ENCODE measurements at regions not wholly inside any gene's neighbourhood (a gene's known extent, or its start where the extent isn't known, plus 50 kb on each side); places are given as distances from the start of the nearest gene placed in this dataset.

DNA sequence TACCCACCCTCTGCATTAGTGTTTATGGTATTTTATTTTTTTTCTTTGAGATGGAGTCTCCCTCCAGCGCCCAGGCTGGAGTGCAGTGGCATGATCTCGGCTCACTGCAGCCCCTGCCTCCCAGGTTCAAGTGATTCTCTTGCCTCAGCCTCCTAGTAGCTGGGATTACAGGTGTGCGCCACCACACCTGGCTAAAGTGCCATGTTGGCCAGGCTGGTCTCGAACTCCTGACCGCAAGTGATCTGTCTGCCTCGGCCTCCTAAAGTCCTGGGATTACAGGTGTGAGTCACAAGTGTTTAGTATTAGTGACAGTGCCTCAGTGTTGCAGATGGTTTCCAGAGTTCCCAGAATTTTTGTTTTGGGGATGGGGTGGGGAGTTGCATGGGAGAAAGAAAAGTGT lies 120.3 kb downstream of the NPY start:
- DNase-seq (ENCODE audit: low read depth) = no peak
- TF ChIP-seq, protein P1, sequence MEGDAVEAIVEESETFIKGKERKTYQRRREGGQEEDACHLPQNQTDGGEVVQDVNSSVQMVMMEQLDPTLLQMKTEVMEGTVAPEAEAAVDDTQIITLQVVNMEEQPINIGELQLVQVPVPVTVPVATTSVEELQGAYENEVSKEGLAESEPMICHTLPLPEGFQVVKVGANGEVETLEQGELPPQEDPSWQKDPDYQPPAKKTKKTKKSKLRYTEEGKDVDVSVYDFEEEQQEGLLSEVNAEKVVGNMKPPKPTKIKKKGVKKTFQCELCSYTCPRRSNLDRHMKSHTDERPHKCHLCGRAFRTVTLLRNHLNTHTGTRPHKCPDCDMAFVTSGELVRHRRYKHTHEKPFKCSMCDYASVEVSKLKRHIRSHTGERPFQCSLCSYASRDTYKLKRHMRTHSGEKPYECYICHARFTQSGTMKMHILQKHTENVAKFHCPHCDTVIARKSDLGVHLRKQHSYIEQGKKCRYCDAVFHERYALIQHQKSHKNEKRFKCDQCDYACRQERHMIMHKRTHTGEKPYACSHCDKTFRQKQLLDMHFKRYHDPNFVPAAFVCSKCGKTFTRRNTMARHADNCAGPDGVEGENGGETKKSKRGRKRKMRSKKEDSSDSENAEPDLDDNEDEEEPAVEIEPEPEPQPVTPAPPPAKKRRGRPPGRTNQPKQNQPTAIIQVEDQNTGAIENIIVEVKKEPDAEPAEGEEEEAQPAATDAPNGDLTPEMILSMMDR (IDR thresholded peaks at IDR 0.05; ENCODE audit: control insufficient read depth, extremely low read depth, insufficient read depth) = no peak
- no peak overlapping the region for H3K4me3 ChIP-seq (ENCODE audit: low read depth, low read length)

DNA sequence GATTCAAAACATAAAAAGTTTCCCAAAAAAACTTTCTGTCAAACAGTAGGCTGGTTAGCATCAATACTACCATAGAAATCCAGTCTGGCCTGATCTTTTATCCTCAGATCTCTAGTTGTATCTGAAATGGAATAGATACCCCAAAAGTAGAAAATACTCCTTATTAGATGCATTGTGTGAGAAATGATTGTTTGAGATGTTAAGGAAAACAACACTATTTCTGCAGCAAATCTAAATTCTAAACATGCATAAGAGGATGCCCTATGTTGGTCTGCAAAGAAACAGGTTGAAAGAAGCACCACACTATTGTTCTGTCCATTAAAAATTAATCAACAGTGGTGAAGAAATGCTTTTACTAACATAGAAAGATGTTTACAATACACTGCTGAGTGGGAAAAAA lies 121.0 kb downstream of the NPY start:
- TF ChIP-seq, protein P1 (IDR thresholded peaks at IDR 0.05; ENCODE audit: control insufficient read depth, extremely low read depth, insufficient read depth) = no peak
- no peak overlapping the region for H3K4me3 ChIP-seq (ENCODE audit: low read depth, low read length)
- DNase-seq (ENCODE audit: low read depth) = no peak

DNA sequence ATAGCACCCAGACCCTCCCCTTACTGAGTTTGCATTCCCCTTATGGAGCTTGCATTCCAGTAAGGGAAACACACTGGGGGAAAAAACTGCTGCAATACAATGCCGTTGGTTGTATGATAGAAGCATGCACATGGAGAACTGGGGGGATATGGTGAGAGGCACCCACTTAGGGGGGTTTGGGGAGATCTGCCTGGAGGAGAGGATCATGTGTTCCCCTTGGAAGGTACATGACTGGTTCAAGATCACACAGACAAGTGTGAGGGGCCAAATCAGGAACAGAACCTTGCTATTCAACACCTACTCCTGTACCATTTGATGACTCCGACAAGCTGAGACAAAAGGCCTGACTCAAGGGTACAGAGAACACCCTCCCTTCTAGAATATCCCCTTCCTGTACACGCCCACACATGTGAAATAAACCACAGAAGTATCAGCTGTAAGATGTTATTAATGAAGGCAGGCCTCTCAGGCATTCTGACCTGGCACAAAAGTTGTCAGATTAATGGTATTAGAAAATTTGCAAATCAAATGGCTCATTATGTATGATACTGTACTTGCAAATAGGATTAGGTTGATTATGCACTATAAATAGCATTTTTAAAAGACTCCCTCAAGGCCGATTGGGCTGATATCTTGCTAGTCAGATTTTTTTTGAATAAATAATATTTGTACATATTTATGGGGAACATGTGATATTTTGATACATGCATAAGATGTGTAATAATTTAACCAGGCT lies 122.2 kb downstream of the NPY start:
- TF ChIP-seq, protein P1 (IDR thresholded peaks at IDR 0.05; ENCODE audit: control insufficient read depth, extremely low read depth, insufficient read depth) = no peak
- no peak for DNase-seq (ENCODE audit: low read depth)
- no peak overlapping the region for H3K4me3 ChIP-seq (ENCODE audit: low read depth, low read length)

DNA sequence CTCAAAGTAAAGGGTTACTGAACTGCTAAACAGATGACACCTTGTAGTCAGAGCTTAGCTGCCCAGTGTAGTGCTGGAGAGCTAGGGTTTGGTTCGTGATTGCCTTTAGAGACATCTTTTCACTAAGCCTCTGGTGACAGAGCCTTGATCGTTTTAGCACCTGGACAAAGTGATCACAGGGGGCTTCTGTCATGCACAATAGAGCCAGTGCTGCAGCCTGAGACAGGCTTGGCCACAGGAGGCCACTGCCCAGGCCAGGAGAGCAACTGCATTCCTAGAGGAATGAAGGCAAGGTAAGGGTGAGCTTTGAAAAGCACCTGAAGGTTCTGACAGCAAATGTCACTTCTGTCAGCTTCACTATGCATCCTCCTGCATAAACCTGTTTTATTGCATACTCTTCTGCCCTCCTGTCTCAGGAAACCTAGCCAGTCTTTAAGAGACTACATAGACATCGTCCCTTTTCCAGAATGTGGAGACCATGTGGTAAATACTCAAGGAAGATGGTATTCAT lies 122.9 kb downstream of the NPY start:
- no peak for DNase-seq (ENCODE audit: low read depth)
- H3K4me3 ChIP-seq (ENCODE audit: low read depth, low read length) = no peak overlapping the region
- TF ChIP-seq, protein P1 (IDR thresholded peaks at IDR 0.05; ENCODE audit: control insufficient read depth, extremely low read depth, insufficient read depth) = no peak

DNA sequence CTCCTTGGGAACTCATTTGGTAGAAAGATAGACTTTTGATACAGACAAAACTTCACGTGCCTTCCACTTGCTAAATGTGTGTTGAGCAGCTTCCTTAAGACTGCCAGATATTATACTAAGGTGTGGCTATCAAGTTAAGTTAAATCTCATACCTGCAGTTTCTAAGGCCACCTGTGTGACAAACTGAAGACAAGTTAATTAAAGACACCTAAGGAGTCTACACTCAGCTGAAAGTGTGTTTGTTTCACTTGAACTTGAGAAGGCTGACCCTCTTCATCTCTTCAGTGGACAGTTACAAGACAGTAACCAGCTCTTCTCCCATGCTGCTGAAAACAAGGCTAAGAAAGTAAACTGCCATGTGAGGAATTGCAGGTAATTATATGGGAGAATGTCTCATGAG lies 124.0 kb downstream of the NPY start:
- DNase-seq (ENCODE audit: low read depth) = no peak
- H3K4me3 ChIP-seq (ENCODE audit: low read depth, low read length) = no peak overlapping the region
- TF ChIP-seq, protein P1 (IDR thresholded peaks at IDR 0.05; ENCODE audit: control insufficient read depth, extremely low read depth, insufficient read depth) = no peak

DNA sequence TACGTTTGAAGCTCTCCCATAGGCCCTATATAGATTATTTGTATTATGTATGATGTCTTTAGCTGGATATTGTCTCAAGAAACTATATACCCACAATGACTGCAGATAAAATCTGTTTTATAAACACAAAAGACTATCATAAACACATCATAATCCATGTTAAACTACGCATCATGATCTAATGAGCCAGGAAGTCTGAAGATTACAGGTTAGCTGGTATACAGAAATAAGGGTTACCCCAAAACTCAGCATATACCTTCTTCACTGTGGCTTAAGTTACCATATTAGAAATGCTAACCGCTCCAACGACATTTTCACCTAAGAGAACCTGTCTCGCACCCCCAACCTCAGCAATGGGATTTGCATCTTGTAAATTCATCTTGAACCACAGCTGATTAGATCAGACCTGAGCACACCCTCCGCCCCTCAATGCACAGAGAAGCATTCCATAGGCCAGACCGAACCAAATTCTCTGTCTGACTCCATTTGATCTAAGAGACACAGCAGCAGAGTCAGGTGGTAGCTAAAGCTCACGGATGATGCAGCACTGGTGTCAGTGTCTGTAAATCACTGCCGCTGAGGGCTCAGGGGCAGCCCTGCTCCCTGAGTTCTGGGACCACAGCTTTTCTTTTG lies 124.9 kb downstream of the NPY start:
- TF ChIP-seq, protein P1 (IDR thresholded peaks at IDR 0.05; ENCODE audit: control insufficient read depth, extremely low read depth, insufficient read depth) = no peak
- DNase-seq (ENCODE audit: low read depth) = no peak
- H3K4me3 ChIP-seq (ENCODE audit: low read depth, low read length) = no peak overlapping the region
